ENCODE measurements at regions not wholly inside any gene's neighbourhood (a gene's known extent, or its start where the extent isn't known, plus 50 kb on each side); places are given as distances from the start of the nearest gene placed in this dataset.

- no peak overlapping the region for H3K27ac Mint-ChIP-seq (ENCODE audit: unreplicated experiment)
- H3K4me1 Mint-ChIP-seq (ENCODE audit: unreplicated experiment): no peaks in the 10 kb centered on the region
- no peak overlapping the region for H3K4me3 Mint-ChIP-seq (ENCODE audit: unreplicated experiment)
- no peaks in the 10 kb centered on the region for H3K9me3 Mint-ChIP-seq (ENCODE audit: unreplicated experiment)
- no peaks in the 10 kb centered on the region for H3K27me3 Mint-ChIP-seq (ENCODE audit: unreplicated experiment)
- no peaks in the 10 kb centered on the region for H3K36me3 Mint-ChIP-seq (ENCODE audit: low read depth, unreplicated experiment)
- DNase-seq (ENCODE audit: low spot score): no peak
- no peak for TF ChIP-seq CTCF (IDR thresholded peaks at IDR 0.05; ENCODE audit: unreplicated experiment)
Observed at GRCh38 chr1:216958569-216958968, 235.3 kb upstream of the ESRRG start.

- H3K36me3 Mint-ChIP-seq (ENCODE audit: low read depth, unreplicated experiment): no peaks in the 10 kb centered on the region
- H3K9me3 Mint-ChIP-seq (ENCODE audit: unreplicated experiment): no peaks in the 10 kb centered on the region
- H3K4me3 Mint-ChIP-seq (ENCODE audit: unreplicated experiment): no peak overlapping the region
- no peak overlapping the region for H3K27ac Mint-ChIP-seq (ENCODE audit: unreplicated experiment)
- no peak for TF ChIP-seq CTCF (IDR thresholded peaks at IDR 0.05; ENCODE audit: unreplicated experiment)
- no peaks in the 10 kb centered on the region for H3K4me1 Mint-ChIP-seq (ENCODE audit: unreplicated experiment)
- no peaks in the 10 kb centered on the region for H3K27me3 Mint-ChIP-seq (ENCODE audit: unreplicated experiment)
- DNase-seq (ENCODE audit: low spot score): no peak
Observed at GRCh38 chr1:216953495-216953894, 230.3 kb upstream of the ESRRG start.

GRCh38 chr1:216952864-216953263, 229.6 kb upstream of the ESRRG start:
- no peak overlapping the region for H3K27ac Mint-ChIP-seq (ENCODE audit: unreplicated experiment)

GRCh38 chr1:216945538-216946080, 222.4 kb upstream of the ESRRG start:
- no peaks in the 10 kb centered on the region for H3K36me3 Mint-ChIP-seq (ENCODE audit: low read depth, unreplicated experiment)
- no peak overlapping the region for H3K4me3 Mint-ChIP-seq (ENCODE audit: unreplicated experiment)
- no peak overlapping the region for H3K27ac Mint-ChIP-seq (ENCODE audit: unreplicated experiment)
- no peak for TF ChIP-seq CTCF (IDR thresholded peaks at IDR 0.05; ENCODE audit: unreplicated experiment)
- H3K27me3 Mint-ChIP-seq (ENCODE audit: unreplicated experiment): no peaks in the 10 kb centered on the region
- no peaks in the 10 kb centered on the region for H3K9me3 Mint-ChIP-seq (ENCODE audit: unreplicated experiment)
- DNase-seq (ENCODE audit: low spot score): no peak
- peaks cover 4% of the 10 kb centered on the region for H3K4me1 Mint-ChIP-seq (ENCODE audit: unreplicated experiment)

More at GRCh38 chr1:216952864-216953263, 229.6 kb upstream of the ESRRG start:
- Mint-ChIP-seq H3K27me3 (ENCODE audit: unreplicated experiment) (no peaks in the 10 kb centered on the region), H3K4me3 (ENCODE audit: unreplicated experiment) (no peak overlapping the region), H3K36me3 (ENCODE audit: low read depth, unreplicated experiment) (no peaks in the 10 kb centered on the region), H3K9me3 (ENCODE audit: unreplicated experiment) (no peaks in the 10 kb centered on the region), H3K4me1 (ENCODE audit: unreplicated experiment) (no peaks in the 10 kb centered on the region)
- no peak for TF ChIP-seq CTCF (IDR thresholded peaks at IDR 0.05; ENCODE audit: unreplicated experiment)
- no peak for DNase-seq (ENCODE audit: low spot score)

GRCh38 chr1:216944864-216945510, 221.8 kb upstream of the ESRRG start:
- TF ChIP-seq CTCF (IDR thresholded peaks at IDR 0.05; ENCODE audit: unreplicated experiment): no peak
- Mint-ChIP-seq H3K4me1 (ENCODE audit: unreplicated experiment) (peaks cover 4% of the 10 kb centered on the region), H3K4me3 (ENCODE audit: unreplicated experiment) (no peak overlapping the region), H3K27me3 (ENCODE audit: unreplicated experiment) (no peaks in the 10 kb centered on the region), H3K9me3 (ENCODE audit: unreplicated experiment) (no peaks in the 10 kb centered on the region), H3K36me3 (ENCODE audit: low read depth, unreplicated experiment) (no peaks in the 10 kb centered on the region), H3K27ac (ENCODE audit: unreplicated experiment) (no peak overlapping the region)
- DNase-seq (ENCODE audit: low spot score): no peak
